Stimulated activated naive CD8-positive, alpha-beta T cell treated with anti-CD3 and anti-CD28 coated beads, Interleukin-15, amount 100 ng/mL, for 72 hours (primary cell): ENCODE measurements at regions not wholly inside any gene's neighbourhood (a gene's known extent, or its start where the extent isn't known, plus 50 kb on each side); places are given as distances from the start of the nearest gene placed in this dataset.
A peak's percentile ranks its signal among the peaks of the same experiment; 100 is the strongest.

ENCODE experiments used
- ATAC-seq: fragments of 150-1000 bp; cut with Tn5 transposase; 2 replicates; pipeline ENCODE4 v1.10.0; 2021; ENCODE audit warnings: mild to moderate bottlenecking, moderate library complexity
- DNase-seq, 2 donors: peaks; one replicate each; pipeline ENCODE4 v3.0.0; 2021 to 2022
- H3K27ac Mint-ChIP-seq, 2 donors: one replicate each; pipeline ENCODE4 v1.8.0; 2022; ENCODE audit warnings: mild to moderate bottlenecking in 2 of 2, mixed read lengths in 2 of 2, moderate library complexity in 2 of 2
- H3K27me3 Mint-ChIP-seq: one replicate; pipeline ENCODE4 v1.8.0; 2022; ENCODE audit warnings: mixed read lengths
- H3K4me1 Mint-ChIP-seq: one replicate; pipeline ENCODE4 v1.8.0; 2022; ENCODE audit warnings: mild to moderate bottlenecking, mixed read lengths
- H3K4me3 Mint-ChIP-seq, 2 donors: one replicate each; pipeline ENCODE4 v1.8.0; 2022; ENCODE audit warnings: mild to moderate bottlenecking in 2 of 2, mixed read lengths in 2 of 2, moderate library complexity in 1 of 2
- H3K9me3 Mint-ChIP-seq, 2 donors: one replicate each; pipeline ENCODE4 v1.8.0; 2022; ENCODE audit warnings: mixed read lengths in 2 of 2

- no peak for DNase-seq
- Mint-ChIP-seq H3K9me3 (no peaks in the 10 kb centered on the region), H3K27ac (no peak overlapping the region), H3K27me3 (peaks cover 17% of the 10 kb centered on the region), H3K4me3 (no peak overlapping the region), H3K4me1 (peaks cover 5% of the 10 kb centered on the region)
- no peak for ATAC-seq
These were observed 221.7 kb upstream of the TLE3 start for GRCh38 chr15:70319466-70319865.

- Mint-ChIP-seq H3K27ac (peak overlapping the region in 1 of 2 donors; percentile 21), H3K4me1 (peaks cover 5% of the 10 kb centered on the region), H3K9me3 (no peaks in the 10 kb centered on the region), H3K27me3 (peaks cover 17% of the 10 kb centered on the region), H3K4me3 (no peak overlapping the region)
- DNase-seq (no peak), ATAC-seq (no peak)
These were observed 221.1 kb upstream of the TLE3 start for GRCh38 chr15:70318594-70319465.

GRCh38 chr15:70316059-70316600 is 218.4 kb upstream of the TLE3 start:
- DNase-seq (no peak), ATAC-seq (no peak)
- Mint-ChIP-seq H3K9me3 (no peaks in the 10 kb centered on the region), H3K27ac (no peak overlapping the region), H3K4me3 (no peak overlapping the region), H3K27me3 (peaks cover 17% of the 10 kb centered on the region), H3K4me1 (peaks cover 5% of the 10 kb centered on the region)

GRCh38 chr15:70315431-70315830 is 217.7 kb upstream of the TLE3 start:
- peaks cover 5% of the 10 kb centered on the region for H3K4me1 Mint-ChIP-seq
- ATAC-seq: no peak

GRCh38 chr15:70314688-70315087 is 217.0 kb upstream of the TLE3 start:
- H3K4me3 Mint-ChIP-seq: no peak overlapping the region
- peaks cover 14% of the 10 kb centered on the region for H3K27me3 Mint-ChIP-seq
- ATAC-seq (no peak), DNase-seq (no peak)
- no peaks in the 10 kb centered on the region for H3K9me3 Mint-ChIP-seq
- H3K27ac Mint-ChIP-seq: no peak overlapping the region
- peaks cover 5% of the 10 kb centered on the region for H3K4me1 Mint-ChIP-seq

More at GRCh38 chr15:70315431-70315830, 217.7 kb upstream of the TLE3 start:
- no peak overlapping the region for H3K27ac Mint-ChIP-seq
- H3K4me3 Mint-ChIP-seq: no peak overlapping the region
- peaks cover 17% of the 10 kb centered on the region for H3K27me3 Mint-ChIP-seq
- no peak for DNase-seq
- no peaks in the 10 kb centered on the region for H3K9me3 Mint-ChIP-seq

- peaks cover 16% of the 10 kb centered on the region for H3K27me3 Mint-ChIP-seq
- H3K4me3 Mint-ChIP-seq: no peak overlapping the region
- peaks cover 9% of the 10 kb centered on the region for H3K4me1 Mint-ChIP-seq
- no peak overlapping the region for H3K27ac Mint-ChIP-seq
- ATAC-seq: no peak
- DNase-seq: no peak
- no peaks in the 10 kb centered on the region for H3K9me3 Mint-ChIP-seq
These were observed 216.3 kb upstream of the TLE3 start for GRCh38 chr15:70314018-70314354.

GRCh38 chr15:70313099-70314017 is 215.6 kb upstream of the TLE3 start:
- ATAC-seq (no peak), DNase-seq (no peak)
- H3K27ac Mint-ChIP-seq: no peak overlapping the region
- peaks cover 11% of the 10 kb centered on the region for H3K4me1 Mint-ChIP-seq
- H3K27me3 Mint-ChIP-seq: peaks cover 22% of the 10 kb centered on the region
- no peak overlapping the region for H3K4me3 Mint-ChIP-seq
- H3K9me3 Mint-ChIP-seq: no peaks in the 10 kb centered on the region

- Mint-ChIP-seq H3K27me3 (peaks cover 23% of the 10 kb centered on the region), H3K9me3 (no peaks in the 10 kb centered on the region), H3K4me1 (peaks cover 17% of the 10 kb centered on the region), H3K4me3 (no peak overlapping the region), H3K27ac (no peak overlapping the region)
- ATAC-seq (no peak), DNase-seq (no peak)
These were observed 214.1 kb upstream of the TLE3 start for GRCh38 chr15:70311821-70312220.

GRCh38 chr15:70309716-70310115 is 212.0 kb upstream of the TLE3 start:
- H3K27ac Mint-ChIP-seq: no peak overlapping the region
- no peak overlapping the region for H3K4me3 Mint-ChIP-seq
- peaks cover 13% of the 10 kb centered on the region for H3K27me3 Mint-ChIP-seq
- no peaks in the 10 kb centered on the region for H3K9me3 Mint-ChIP-seq
- ATAC-seq (no peak), DNase-seq (no peak)
- H3K4me1 Mint-ChIP-seq: peaks cover 17% of the 10 kb centered on the region

- DNase-seq (no peak), ATAC-seq (no peak)
- H3K27ac Mint-ChIP-seq: peak overlapping the region in 1 of 2 donors; percentile 21
- peak overlapping the region in 1 of 2 donors; percentile 22 for H3K4me3 Mint-ChIP-seq
- peaks cover 17% of the 10 kb centered on the region for H3K4me1 Mint-ChIP-seq
- peaks cover 13% of the 10 kb centered on the region for H3K27me3 Mint-ChIP-seq
- no peaks in the 10 kb centered on the region for H3K9me3 Mint-ChIP-seq
These were observed 211.2 kb upstream of the TLE3 start for GRCh38 chr15:70308735-70309434.

GRCh38 chr15:70308011-70308734 is 210.5 kb upstream of the TLE3 start:
- Mint-ChIP-seq H3K9me3 (no peaks in the 10 kb centered on the region), H3K27ac (peak overlapping the region in 1 of 2 donors; percentile 1), H3K27me3 (peaks cover 13% of the 10 kb centered on the region), H3K4me3 (peak overlapping the region; percentile 0 to 22), H3K4me1 (peaks cover 17% of the 10 kb centered on the region)
- DNase-seq (peak; percentile 36 to 67), ATAC-seq (peak; percentile 97)

- ATAC-seq (no peak), DNase-seq (no peak)
- Mint-ChIP-seq H3K4me1 (peaks cover 17% of the 10 kb centered on the region), H3K4me3 (no peak overlapping the region), H3K27me3 (peaks cover 13% of the 10 kb centered on the region), H3K9me3 (no peaks in the 10 kb centered on the region), H3K27ac (no peak overlapping the region)
These were observed 208.9 kb upstream of the TLE3 start for GRCh38 chr15:70306582-70306981.

GRCh38 chr15:70306081-70306480 is 208.4 kb upstream of the TLE3 start:
- DNase-seq (no peak), ATAC-seq (no peak)
- no peak overlapping the region for H3K27ac Mint-ChIP-seq
- peaks cover 17% of the 10 kb centered on the region for H3K4me1 Mint-ChIP-seq
- no peaks in the 10 kb centered on the region for H3K9me3 Mint-ChIP-seq
- H3K4me3 Mint-ChIP-seq: no peak overlapping the region
- H3K27me3 Mint-ChIP-seq: peaks cover 13% of the 10 kb centered on the region

- H3K4me1 Mint-ChIP-seq: peaks cover 23% of the 10 kb centered on the region
- H3K9me3 Mint-ChIP-seq: no peaks in the 10 kb centered on the region
- no peak for DNase-seq
- H3K27ac Mint-ChIP-seq: no peak overlapping the region
- H3K4me3 Mint-ChIP-seq: no peak overlapping the region
- H3K27me3 Mint-ChIP-seq: peaks cover 7% of the 10 kb centered on the region
- no peak for ATAC-seq
These were observed 206.3 kb upstream of the TLE3 start for GRCh38 chr15:70303981-70304380.

- H3K27me3 Mint-ChIP-seq: no peaks in the 10 kb centered on the region
- ATAC-seq (no peak), DNase-seq (no peak)
- H3K27ac Mint-ChIP-seq: no peak overlapping the region
- no peak overlapping the region for H3K4me3 Mint-ChIP-seq
- peaks cover 10% of the 10 kb centered on the region for H3K4me1 Mint-ChIP-seq
- no peaks in the 10 kb centered on the region for H3K9me3 Mint-ChIP-seq
These were observed 204.6 kb upstream of the TLE3 start for GRCh38 chr15:70302360-70302759.
